NCI-H345 (cell line): ENCODE measurements at regions not wholly inside any gene's neighbourhood (a gene's known extent, or its start where the extent isn't known, plus 50 kb on each side); places are given as distances from the start of the nearest gene placed in this dataset.

Source experiments
- DNase-seq: peaks from one replicate; lab custom pipeline; 2025; lab: John Stamatoyannopoulos, UW

- DNase-seq = no peak
Measured at GRCh38 chr2:228653884-228654283, 472.4 kb upstream of the SPHKAP start.

GRCh38 chr2:228652366-228652765, 470.9 kb upstream of the SPHKAP start:
- DNase-seq = no peak

- DNase-seq = no peak
Measured at GRCh38 chr2:228649876-228650275, 468.4 kb upstream of the SPHKAP start.

GRCh38 chr2:228649447-228649846, 468.0 kb upstream of the SPHKAP start:
- DNase-seq = no peak

- DNase-seq = no peak
Measured at GRCh38 chr2:228648541-228648940, 467.1 kb upstream of the SPHKAP start.

- no peak for DNase-seq
Measured at GRCh38 chr2:228646061-228646460, 464.6 kb upstream of the SPHKAP start.

- DNase-seq = no peak
Measured at GRCh38 chr2:228644199-228644598, 462.7 kb upstream of the SPHKAP start.

- DNase-seq = no peak
Measured at GRCh38 chr2:228642861-228643260, 461.4 kb upstream of the SPHKAP start.

GRCh38 chr2:228630786-228631185, 449.3 kb upstream of the SPHKAP start:
- DNase-seq = no peak

- DNase-seq = no peak
Measured at GRCh38 chr2:228629251-228629650, 447.8 kb upstream of the SPHKAP start.

GRCh38 chr2:228628682-228629081, 447.2 kb upstream of the SPHKAP start:
- no peak for DNase-seq

GRCh38 chr2:228627510-228627909, 446.0 kb upstream of the SPHKAP start:
- DNase-seq = no peak

GRCh38 chr2:228625481-228625880, 444.0 kb upstream of the SPHKAP start:
- no peak for DNase-seq

- no peak for DNase-seq
Measured at GRCh38 chr2:228624733-228625132, 443.2 kb upstream of the SPHKAP start.

GRCh38 chr2:228615496-228615895, 434.0 kb upstream of the SPHKAP start:
- DNase-seq = no peak

GRCh38 chr2:228614741-228615140, 433.3 kb upstream of the SPHKAP start:
- DNase-seq = no peak

GRCh38 chr2:228613133-228613850, 431.8 kb upstream of the SPHKAP start:
- peak; percentile 36 for DNase-seq

GRCh38 chr2:228611171-228611570, 429.7 kb upstream of the SPHKAP start:
- DNase-seq = no peak

- no peak for DNase-seq
Measured at GRCh38 chr2:228602288-228602687, 420.8 kb upstream of the SPHKAP start.

GRCh38 chr2:228600265-228600664, 418.8 kb upstream of the SPHKAP start:
- DNase-seq = no peak

- no peak for DNase-seq
Measured at GRCh38 chr2:228599781-228600180, 418.3 kb upstream of the SPHKAP start.

GRCh38 chr2:228599297-228599696, 417.8 kb upstream of the SPHKAP start:
- DNase-seq = no peak

GRCh38 chr2:228597032-228597431, 415.5 kb upstream of the SPHKAP start:
- DNase-seq = no peak

GRCh38 chr2:228594012-228594411, 412.5 kb upstream of the SPHKAP start:
- DNase-seq = no peak
